ENCODE measurements at regions not wholly inside any gene's neighbourhood (a gene's known extent, or its start where the extent isn't known, plus 50 kb on each side); places are given as distances from the start of the nearest gene placed in this dataset.

GRCh38 chr14:22510527-22511110 is 78.4 kb downstream of the DAD1 start:
- 62% methylated on average over 3 of the region's 3 CpGs for WGBS
- no peaks in the 10 kb centered on the region for H3K27me3 ChIP-seq (ENCODE audit: control insufficient read depth in 4 of 4, insufficient read depth in 4 of 4, low read length in 3 of 4)
- no peaks in the 10 kb centered on the region for H3K9me3 ChIP-seq (ENCODE audit: control insufficient read depth in 4 of 4, low read length in 3 of 4)
- TF ChIP-seq REST (IDR thresholded peaks at IDR 0.05) (no peak), EGR1 (IDR thresholded peaks at IDR 0.05; ENCODE audit: low read depth in 2 of 2) (no peak), FOXA2 (IDR thresholded peaks at IDR 0.05) (no peak), MAX (IDR thresholded peaks at IDR 0.05) (no peak), ATF3 (IDR thresholded peaks at IDR 0.05) (no peak), JUND (IDR thresholded peaks at IDR 0.05) (no peak), NR2F2 (IDR thresholded peaks at IDR 0.05) (no peak), ZBTB33 (IDR thresholded peaks at IDR 0.05) (no peak), HNF4A (conservative IDR thresholded peaks at IDR 0.05) (no peak)
- no peak overlapping the region for H3K4me3 ChIP-seq (ENCODE audit: low read depth in 1 of 3, low read length in 3 of 3)
- no peak overlapping the region for H3K9ac ChIP-seq (ENCODE audit: low read depth in 1 of 2, low read length in 2 of 2)
- H3K27ac ChIP-seq (ENCODE audit: low read depth in 1 of 2, low read length in 2 of 2): no peak overlapping the region
- DNase-seq (ENCODE audit: low spot score): no peak
- peaks cover 0 to 8% (median 3%) of the 10 kb centered on the region in 4 donors for H3K4me1 ChIP-seq (ENCODE audit: control insufficient read depth in 4 of 4, insufficient read depth in 4 of 4, low read length in 3 of 4)
- no peaks in the 10 kb centered on the region for H3K36me3 ChIP-seq (ENCODE audit: control insufficient read depth in 4 of 4, insufficient read depth in 3 of 4, low read depth in 1 of 4, low read length in 3 of 4)

GRCh38 chr14:22509751-22510300 is 79.2 kb downstream of the DAD1 start:
- no peak for DNase-seq (ENCODE audit: low spot score)
- 57% methylated on average over 5 of the region's 5 CpGs for WGBS
- H3K27ac ChIP-seq (ENCODE audit: low read depth in 1 of 2, low read length in 2 of 2): no peak overlapping the region
- no peaks in the 10 kb centered on the region for H3K36me3 ChIP-seq (ENCODE audit: control insufficient read depth in 4 of 4, insufficient read depth in 3 of 4, low read depth in 1 of 4, low read length in 3 of 4)
- no peaks in the 10 kb centered on the region for H3K27me3 ChIP-seq (ENCODE audit: control insufficient read depth in 4 of 4, insufficient read depth in 4 of 4, low read length in 3 of 4)
- no peaks in the 10 kb centered on the region for H3K9me3 ChIP-seq (ENCODE audit: control insufficient read depth in 4 of 4, low read length in 3 of 4)
- H3K4me1 ChIP-seq (ENCODE audit: control insufficient read depth in 4 of 4, insufficient read depth in 4 of 4, low read length in 3 of 4): peaks cover 0 to 8% (median 3%) of the 10 kb centered on the region in 4 donors
- H3K4me3 ChIP-seq (ENCODE audit: low read depth in 1 of 3, low read length in 3 of 3): no peak overlapping the region
- no peak overlapping the region for H3K9ac ChIP-seq (ENCODE audit: low read depth in 1 of 2, low read length in 2 of 2)
- TF ChIP-seq MAX (IDR thresholded peaks at IDR 0.05): no peak
- no peak for TF ChIP-seq JUND (IDR thresholded peaks at IDR 0.05)
- TF ChIP-seq HNF4G (IDR thresholded peaks at IDR 0.05): no peak
- TF ChIP-seq ZBTB33 (IDR thresholded peaks at IDR 0.05): no peak
- no peak for TF ChIP-seq RAD21 (IDR thresholded peaks at IDR 0.05)
- no peak for TF ChIP-seq EGR1 (IDR thresholded peaks at IDR 0.05; ENCODE audit: low read depth in 2 of 2)

Measured in liver (tissue), 7 donors.